Upper lobe of left lung (tissue), 6 donors: ENCODE measurements at regions not wholly inside any gene's neighbourhood (a gene's known extent, or its start where the extent isn't known, plus 50 kb on each side); places are given as distances from the start of the nearest gene placed in this dataset.

Experiments used
- ATAC-seq, 2 donors: fragments of 200-7000 bp; cut with Tn5 transposase; one replicate each; pipeline ENCODE4 v1.9.1; 2022; ENCODE audit warnings: mild to moderate bottlenecking in 2 of 2, moderate library complexity in 2 of 2; ENCODE audit not compliant: low FRiP score in 2 of 2
- DNase-seq, 2 donors: peaks; one replicate each; pipeline ENCODE4 v3.0.0-alpha.2; 2019 to 2020
- H3K27ac ChIP-seq, 4 donors: fragments of 200-600 bp; sonication (generic); one replicate each; pipeline ENCODE4 v1.5.1; 2016 to 2019
- H3K27me3 ChIP-seq, 4 donors: fragments of 200-600 bp; sonication (generic); one replicate each; pipeline ENCODE4 v1.5.1; 2017 to 2019
- H3K36me3 ChIP-seq, 4 donors: fragments of 200-600 bp; sonication (generic); one replicate each; pipeline ENCODE4 v1.5.1; 2016 to 2019
- H3K4me1 ChIP-seq, 4 donors: fragments of 200-600 bp; sonication (generic); one replicate each; pipeline ENCODE4 v1.5.1; 2018 to 2019
- H3K4me3 ChIP-seq, 4 donors: fragments of 200-600 bp; sonication (generic); one replicate each; pipeline ENCODE4 v1.5.1; 2017 to 2019; ENCODE audit warnings: mild to moderate bottlenecking in 2 of 4, moderate library complexity in 1 of 4
- H3K9me3 ChIP-seq, 4 donors: fragments of 200-600 bp; sonication (generic); one replicate each; pipeline ENCODE4 v1.5.1; 2018 to 2019
- CTCF ChIP-seq, 6 experiments: fragments of 450-650 bp in 4 of 6; fragments of 200-600 bp in 2 of 6; sonication (generic) in 2 of 6; IDR thresholded peaks; one replicate each; pipeline ENCODE4 v1.5.1; 2016 to 2019; ENCODE audit warnings: antibody characterized with exemption in 6 of 6
- EP300 ChIP-seq, 4 donors: sonication (generic); formaldehyde crosslinking; IDR thresholded peaks; one replicate each; pipeline ENCODE4 v1.5.1; 2017; ENCODE audit warnings: antibody characterized with exemption in 4 of 4, control low read depth in 2 of 4
- POLR2A ChIP-seq, 4 donors: fragments of 450-650 bp; IDR thresholded peaks; one replicate each; pipeline ENCODE4 v1.5.1; 2016 to 2017; ENCODE audit warnings: antibody characterized with exemption in 4 of 4, mild to moderate bottlenecking in 2 of 4
- POLR2AphosphoS5 ChIP-seq, 2 donors: sonication (generic); formaldehyde crosslinking; IDR thresholded peaks; one replicate each; pipeline ENCODE4 v1.5.1; 2017; ENCODE audit warnings: antibody characterized with exemption in 2 of 2
- WGBS, 2 donors: methylation state at CpG; one replicate each; pipeline ENCODE4 v1.1.5; 2017 to 2018; 5-methylcytosine and 5-hydroxymethylcytosine counted together
- donor health status: DM: no; HTN: no; CAD: no; lungs with moderate emphysema.
- donor health status: DM: no; HTN: yes; CAD: no; lungs with severe emphysema.

GRCh38 chr11:42075180-42075579 is 615.7 kb upstream of the LRRC4C start:
- H3K27me3 ChIP-seq: no peaks in the 10 kb centered on the region
- H3K4me1 ChIP-seq: no peaks in the 10 kb centered on the region
- no peak for DNase-seq
- no peak overlapping the region for H3K4me3 ChIP-seq
- TF ChIP-seq POLR2AphosphoS5 (IDR thresholded peaks at IDR 0.05) (no peak), CTCF (IDR thresholded peaks at IDR 0.05) (no peak), POLR2A (IDR thresholded peaks at IDR 0.05) (no peak), EP300 (IDR thresholded peaks at IDR 0.05) (no peak)
- no peaks in the 10 kb centered on the region for H3K36me3 ChIP-seq
- WGBS, 2 donors: 82 to 85% methylated on average over 1 of the region's 1 CpG
- no peak overlapping the region for H3K27ac ChIP-seq
- H3K9me3 ChIP-seq: no peaks in the 10 kb centered on the region
- ATAC-seq: no peak

DNA sequence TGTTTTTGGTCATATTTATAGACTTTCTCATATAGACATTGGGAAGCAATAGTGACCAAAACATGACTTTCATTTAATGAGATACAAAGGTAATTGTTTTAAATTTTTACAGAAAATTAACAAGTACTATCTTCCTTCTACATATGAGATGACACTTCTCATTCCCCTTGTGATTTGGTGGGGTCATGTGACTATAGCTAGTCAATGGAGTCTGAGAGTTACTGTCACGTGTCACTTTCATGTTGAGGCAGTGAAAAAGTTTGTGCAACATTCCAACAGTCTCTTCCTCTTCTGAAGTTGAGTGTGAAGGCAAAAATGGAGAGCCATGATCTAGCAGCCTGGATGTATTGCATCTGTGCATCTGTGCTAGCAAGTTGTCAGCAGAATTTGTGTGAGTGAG is 618.3 kb upstream of the LRRC4C start:
- no peak for TF ChIP-seq POLR2A (IDR thresholded peaks at IDR 0.05)
- no peak for TF ChIP-seq EP300 (IDR thresholded peaks at IDR 0.05)
- TF ChIP-seq CTCF (IDR thresholded peaks at IDR 0.05): no peak
- TF ChIP-seq POLR2AphosphoS5 (IDR thresholded peaks at IDR 0.05): no peak
- Histone ChIP-seq H3K27ac (no peak overlapping the region), H3K4me3 (no peak overlapping the region), H3K9me3 (no peaks in the 10 kb centered on the region), H3K4me1 (no peaks in the 10 kb centered on the region), H3K27me3 (no peaks in the 10 kb centered on the region), H3K36me3 (no peaks in the 10 kb centered on the region)
- 67 to 74% methylated on average over 1 of the region's 1 CpG for WGBS, 2 donors
- ATAC-seq (no peak), DNase-seq (no peak)

DNA sequence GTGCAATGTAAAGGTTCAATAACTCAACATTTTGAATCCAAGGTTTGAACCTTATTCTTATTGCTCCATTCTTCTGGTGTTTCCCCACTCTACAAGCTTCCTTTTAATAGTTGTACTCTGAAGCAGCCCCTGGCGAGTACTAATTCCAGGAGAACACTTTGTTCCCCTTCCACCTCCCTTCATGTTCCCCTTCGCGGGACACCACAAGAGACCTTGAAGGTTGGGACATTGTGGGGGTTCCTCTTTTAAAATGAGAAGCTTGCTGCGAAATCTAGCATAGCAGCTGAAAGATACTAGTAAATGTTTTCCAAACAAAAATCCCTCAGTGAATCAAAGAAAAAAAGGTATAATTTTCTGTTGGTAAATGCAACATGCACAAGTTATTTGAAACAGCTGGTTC is 626.3 kb upstream of the LRRC4C start:
- Histone ChIP-seq H3K36me3 (no peaks in the 10 kb centered on the region), H3K9me3 (no peaks in the 10 kb centered on the region), H3K4me3 (no peak overlapping the region), H3K27ac (no peak overlapping the region), H3K27me3 (no peaks in the 10 kb centered on the region), H3K4me1 (no peaks in the 10 kb centered on the region)
- ATAC-seq (no peak), DNase-seq (no peak)
- TF ChIP-seq CTCF (IDR thresholded peaks at IDR 0.05) (no peak), POLR2A (IDR thresholded peaks at IDR 0.05) (no peak), POLR2AphosphoS5 (IDR thresholded peaks at IDR 0.05) (no peak), EP300 (IDR thresholded peaks at IDR 0.05) (no peak)
- whole genome bisulfite sequencing, 2 donors: 58 to 59% methylated on average over 4 of the region's 4 CpGs

DNA sequence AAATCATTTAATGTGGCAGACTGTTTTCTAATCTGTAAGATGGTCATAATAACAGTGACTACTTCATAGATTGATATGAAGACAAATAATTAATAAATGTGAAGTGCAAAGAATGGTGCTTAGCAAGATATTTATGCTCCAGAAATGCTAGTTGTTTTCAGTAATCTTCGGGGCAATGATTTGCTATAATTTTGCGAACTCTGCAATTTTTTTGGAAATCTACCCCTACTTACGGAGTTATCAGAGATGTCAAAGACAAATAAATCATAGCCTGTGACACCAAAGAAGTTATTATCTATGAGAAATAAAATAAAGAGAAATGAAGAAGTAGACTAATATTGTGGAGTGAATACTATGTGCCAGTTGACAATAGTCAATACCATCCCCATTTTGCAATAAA is 634.1 kb upstream of the LRRC4C start:
- ATAC-seq (no peak), DNase-seq (no peak)
- H3K4me1 ChIP-seq: no peaks in the 10 kb centered on the region
- H3K36me3 ChIP-seq: no peaks in the 10 kb centered on the region
- 90 to 93% methylated on average over 3 of the region's 3 CpGs for WGBS, 2 donors
- no peak overlapping the region for H3K4me3 ChIP-seq
- peaks cover 0 to 4% (median 0%) of the 10 kb centered on the region in 4 donors for H3K9me3 ChIP-seq
- TF ChIP-seq EP300 (IDR thresholded peaks at IDR 0.05) (no peak), POLR2A (IDR thresholded peaks at IDR 0.05) (no peak), CTCF (IDR thresholded peaks at IDR 0.05) (no peak), POLR2AphosphoS5 (IDR thresholded peaks at IDR 0.05) (no peak)
- no peak overlapping the region for H3K27ac ChIP-seq
- H3K27me3 ChIP-seq: no peaks in the 10 kb centered on the region

- DNase-seq: no peak
- no peak for ATAC-seq
- no peak overlapping the region for H3K27ac ChIP-seq
- TF ChIP-seq POLR2AphosphoS5 (IDR thresholded peaks at IDR 0.05) (no peak), CTCF (IDR thresholded peaks at IDR 0.05) (no peak), EP300 (IDR thresholded peaks at IDR 0.05) (no peak)
- H3K4me1 ChIP-seq: no peaks in the 10 kb centered on the region
- no peaks in the 10 kb centered on the region for H3K27me3 ChIP-seq
- H3K36me3 ChIP-seq: no peaks in the 10 kb centered on the region
- peaks cover 0 to 4% (median 0%) of the 10 kb centered on the region in 4 donors for H3K9me3 ChIP-seq
- WGBS, 2 donors: 34 to 35% methylated on average over 1 of the region's 1 CpG
- H3K4me3 ChIP-seq: no peak overlapping the region
These were observed 638.6 kb upstream of the LRRC4C start for GRCh38 chr11:42098075-42098474.
